ENCODE measurements at regions not wholly inside any gene's neighbourhood (a gene's known extent, or its start where the extent isn't known, plus 50 kb on each side); places are given as distances from the start of the nearest gene placed in this dataset.
A peak's percentile ranks its signal among the peaks of the same experiment; 100 is the strongest.

- BruUV-seq (replicated peaks): no TSS peak
- no peaks in the 10 kb centered on the region for H3K36me3 ChIP-seq (ENCODE audit: low read depth, low read length)
- H3K4me2 ChIP-seq (ENCODE audit: low read length): peak overlapping the region; percentile 38
- TF ChIP-seq EZH2 (IDR thresholded peaks at IDR 0.05; ENCODE audit: low read length, unreplicated experiment) (no peak), CTCF (conservative IDR thresholded peaks at IDR 0.05; ENCODE audit: low read depth, low read length) (no peak), EZH2phosphoT487 (IDR thresholded peaks at IDR 0.05; ENCODE audit: borderline replicate concordance, low read length) (no peak)
- ATAC-seq: peak; percentile 97
- no peak overlapping the region for H2AFZ ChIP-seq (ENCODE audit: low read length)
- H3F3A ChIP-seq (ENCODE audit: low read length, unreplicated experiment): no peaks in the 10 kb centered on the region
- ChIA-PET CTCF (no interaction called here), POLR2A (ENCODE audit: unreplicated experiment) (no interaction called here)
- H4K20me1 ChIP-seq (ENCODE audit: low read length): no peaks in the 10 kb centered on the region
- H3K9me3 ChIP-seq (ENCODE audit: low read length): no peaks in the 10 kb centered on the region
- no peaks in the 10 kb centered on the region for H3K27me3 ChIP-seq (ENCODE audit: low read length)
- no peaks in the 10 kb centered on the region for H3K9me2 ChIP-seq (replicated peaks; ENCODE audit: low read length)
- H3K4me3 ChIP-seq (ENCODE audit: low read length): no peak overlapping the region
- intact Hi-C loops (cut with micrococcal nuclease): no loop called here
- H3K9ac ChIP-seq (ENCODE audit: low read length): no peak overlapping the region
- peak; percentile 85 for DNase-seq
- H3K79me2 ChIP-seq (ENCODE audit: low read length): peaks cover 17% of the 10 kb centered on the region; the same call in 1 of the 2 replicates
- peak overlapping the region; percentile 68 for H3K27ac ChIP-seq (ENCODE audit: low read length)
- H3K4me1 ChIP-seq (ENCODE audit: insufficient read depth, low read length): peaks cover 42% of the 10 kb centered on the region
Measured at GRCh38 chr9:557601-558201, 283.8 kb upstream of the DMRT1 start.

GRCh38 chr9:561427-561826, 280.1 kb upstream of the DMRT1 start:
- CTCF ChIA-PET: no interaction called here
- no peak overlapping the region for H3K4me2 ChIP-seq (ENCODE audit: low read length)
- POLR2A ChIA-PET (ENCODE audit: unreplicated experiment): no interaction called here

More at GRCh38 chr9:561427-561826, 280.1 kb upstream of the DMRT1 start:
- no peaks in the 10 kb centered on the region for H3F3A ChIP-seq (ENCODE audit: low read length, unreplicated experiment)
- TF ChIP-seq EZH2 (IDR thresholded peaks at IDR 0.05; ENCODE audit: low read length, unreplicated experiment) (no peak), CTCF (conservative IDR thresholded peaks at IDR 0.05; ENCODE audit: low read depth, low read length) (no peak), EZH2phosphoT487 (IDR thresholded peaks at IDR 0.05; ENCODE audit: borderline replicate concordance, low read length) (no peak)
- H3K4me3 ChIP-seq (ENCODE audit: low read length): no peak overlapping the region
- H3K27ac ChIP-seq (ENCODE audit: low read length): no peak overlapping the region
- H3K9me3 ChIP-seq (ENCODE audit: low read length): no peaks in the 10 kb centered on the region
- H3K36me3 ChIP-seq (ENCODE audit: low read depth, low read length): no peaks in the 10 kb centered on the region
- no peaks in the 10 kb centered on the region for H3K27me3 ChIP-seq (ENCODE audit: low read length)
- BruUV-seq (replicated peaks): no TSS peak
- H3K9ac ChIP-seq (ENCODE audit: low read length): no peak overlapping the region
- ATAC-seq (peak; percentile 28; the same call in 1 of the 2 replicates), DNase-seq (peak; percentile 68)
- H4K20me1 ChIP-seq (ENCODE audit: low read length): no peaks in the 10 kb centered on the region
- H3K79me2 ChIP-seq (ENCODE audit: low read length): peaks cover 17% of the 10 kb centered on the region; the same call in 1 of the 2 replicates
- H3K4me1 ChIP-seq (ENCODE audit: insufficient read depth, low read length): peaks cover 39% of the 10 kb centered on the region
- intact Hi-C loops (cut with micrococcal nuclease): no loop called here
- no peak overlapping the region for H2AFZ ChIP-seq (ENCODE audit: low read length)
- no peaks in the 10 kb centered on the region for H3K9me2 ChIP-seq (replicated peaks; ENCODE audit: low read length)
